Thyroid gland (tissue), 4 donors: ENCODE measurements at regions not wholly inside any gene's neighbourhood (a gene's known extent, or its start where the extent isn't known, plus 50 kb on each side); places are given as distances from the start of the nearest gene placed in this dataset.

Experiments used
- POLR2A ChIP-seq, 2 donors: fragments of 450-650 bp; IDR thresholded peaks; one replicate each; pipeline ENCODE4 v1.6.1; 2017; ENCODE audit warnings: antibody characterized with exemption in 2 of 2, mild to moderate bottlenecking in 2 of 2, moderate library complexity in 1 of 2
- TF ChIP-seq, protein P1 (sequence below), 6 experiments: fragments of 200-600 bp in 3 of 6; fragments of 450-650 bp in 3 of 6; sonication (generic) in 3 of 6; IDR thresholded peaks; one replicate each; pipeline ENCODE4 v1.5.1; 2016 to 2019; ENCODE audit warnings: antibody characterized with exemption in 6 of 6, mild to moderate bottlenecking in 2 of 6, inconsistent platforms in 1 of 6, moderate library complexity in 1 of 6

DNA sequence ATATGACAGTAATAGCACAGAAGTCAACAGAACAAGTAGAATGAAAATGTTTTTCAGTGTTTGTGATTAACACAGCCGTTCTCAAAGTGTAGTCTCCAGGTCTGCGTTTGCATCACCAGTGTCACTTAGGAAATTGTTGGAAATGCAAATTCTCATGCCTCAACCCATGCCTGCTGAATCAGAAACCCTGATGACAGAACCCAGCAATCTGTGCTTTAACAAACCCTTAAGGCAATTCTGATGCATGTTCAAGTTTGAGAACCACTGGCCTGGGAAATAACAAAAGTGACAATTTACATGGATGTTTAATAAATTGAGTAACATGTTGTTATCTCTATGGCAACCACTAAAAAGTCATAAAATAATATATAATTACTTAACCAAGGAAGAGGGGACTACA is 103.1 kb upstream of the ATP11B start:
- TF ChIP-seq, protein P1, sequence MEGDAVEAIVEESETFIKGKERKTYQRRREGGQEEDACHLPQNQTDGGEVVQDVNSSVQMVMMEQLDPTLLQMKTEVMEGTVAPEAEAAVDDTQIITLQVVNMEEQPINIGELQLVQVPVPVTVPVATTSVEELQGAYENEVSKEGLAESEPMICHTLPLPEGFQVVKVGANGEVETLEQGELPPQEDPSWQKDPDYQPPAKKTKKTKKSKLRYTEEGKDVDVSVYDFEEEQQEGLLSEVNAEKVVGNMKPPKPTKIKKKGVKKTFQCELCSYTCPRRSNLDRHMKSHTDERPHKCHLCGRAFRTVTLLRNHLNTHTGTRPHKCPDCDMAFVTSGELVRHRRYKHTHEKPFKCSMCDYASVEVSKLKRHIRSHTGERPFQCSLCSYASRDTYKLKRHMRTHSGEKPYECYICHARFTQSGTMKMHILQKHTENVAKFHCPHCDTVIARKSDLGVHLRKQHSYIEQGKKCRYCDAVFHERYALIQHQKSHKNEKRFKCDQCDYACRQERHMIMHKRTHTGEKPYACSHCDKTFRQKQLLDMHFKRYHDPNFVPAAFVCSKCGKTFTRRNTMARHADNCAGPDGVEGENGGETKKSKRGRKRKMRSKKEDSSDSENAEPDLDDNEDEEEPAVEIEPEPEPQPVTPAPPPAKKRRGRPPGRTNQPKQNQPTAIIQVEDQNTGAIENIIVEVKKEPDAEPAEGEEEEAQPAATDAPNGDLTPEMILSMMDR (IDR thresholded peaks at IDR 0.05): no peak
- no peak for TF ChIP-seq POLR2A (IDR thresholded peaks at IDR 0.05)
